Smooth muscle cell (in vitro differentiated cells): ENCODE measurements at regions not wholly inside any gene's neighbourhood (a gene's known extent, or its start where the extent isn't known, plus 50 kb on each side); places are given as distances from the start of the nearest gene placed in this dataset.

Experiments
- DNase-seq: peaks from one replicate; lab custom pipeline; 2025; ENCODE audit not compliant: unreplicated experiment; lab: John Stamatoyannopoulos, UW
- H2AFZ ChIP-seq: fragments of 200-600 bp; sonication (generic); 2 replicates; pipeline ENCODE4 v1.6.0; 2016; ENCODE audit warnings: antibody characterized with exemption, low read depth, mild to moderate bottlenecking
- H3F3A ChIP-seq: fragments of 200-600 bp; sonication (generic); 2 replicates; pipeline ENCODE4 v1.6.0; 2017; ENCODE audit warnings: antibody characterized with exemption, low read depth
- H3K27ac ChIP-seq: fragments of 200-600 bp; sonication (generic); 2 replicates; pipeline ENCODE4 v1.5.1; 2016; ENCODE audit warnings: low read depth, mild to moderate bottlenecking
- H3K27me3 ChIP-seq: fragments of 200-600 bp; sonication (generic); 2 replicates; pipeline ENCODE4 v1.6.1; 2016; ENCODE audit warnings: low read depth, mild to moderate bottlenecking
- H3K36me3 ChIP-seq: fragments of 200-600 bp; sonication (generic); 2 replicates; pipeline ENCODE4 v1.5.1; 2016; ENCODE audit warnings: low read depth
- H3K4me1 ChIP-seq: fragments of 200-600 bp; sonication (generic); 2 replicates; pipeline ENCODE4 v1.5.1; 2016; ENCODE audit warnings: low read depth
- H3K4me2 ChIP-seq: fragments of 200-600 bp; sonication (generic); 2 replicates; pipeline ENCODE4 v1.6.0; 2016; ENCODE audit warnings: mild to moderate bottlenecking
- H3K4me3 ChIP-seq: fragments of 200-600 bp; sonication (generic); 2 replicates; pipeline ENCODE4 v1.5.1; 2016; ENCODE audit warnings: mild to moderate bottlenecking
- H3K79me2 ChIP-seq: fragments of 200-600 bp; sonication (generic); 2 replicates; pipeline ENCODE4 v1.6.0; 2016; ENCODE audit warnings: low read depth, mild to moderate bottlenecking
- H3K9ac ChIP-seq: fragments of 200-600 bp; sonication (generic); 2 replicates; pipeline ENCODE4 v1.6.0; 2016; ENCODE audit warnings: low read depth
- H3K9me3 ChIP-seq: fragments of 200-600 bp; sonication (generic); replicated peaks from 2 replicates; pipeline ENCODE4 v1.5.1; 2016; ENCODE audit warnings: low read depth
- H4K20me1 ChIP-seq: fragments of 200-600 bp; sonication (generic); 2 replicates; pipeline ENCODE4 v1.6.0; 2016; ENCODE audit warnings: low read depth
- WGBS: methylation state at CpG from one replicate; pipeline ENCODE4 v1.1.7; 2016; ENCODE audit warnings: low lambda C conversion rate; 5-methylcytosine and 5-hydroxymethylcytosine counted together
- TF ChIP-seq, protein P1 (sequence below): fragments of 200-600 bp; sonication (generic); IDR thresholded peaks from 2 replicates; pipeline ENCODE4 v1.5.1; 2017; ENCODE audit warnings: borderline replicate concordance, mild to moderate bottlenecking, antibody characterized with exemption; ENCODE audit not compliant: insufficient read depth, poor library complexity, severe bottlenecking

DNA sequence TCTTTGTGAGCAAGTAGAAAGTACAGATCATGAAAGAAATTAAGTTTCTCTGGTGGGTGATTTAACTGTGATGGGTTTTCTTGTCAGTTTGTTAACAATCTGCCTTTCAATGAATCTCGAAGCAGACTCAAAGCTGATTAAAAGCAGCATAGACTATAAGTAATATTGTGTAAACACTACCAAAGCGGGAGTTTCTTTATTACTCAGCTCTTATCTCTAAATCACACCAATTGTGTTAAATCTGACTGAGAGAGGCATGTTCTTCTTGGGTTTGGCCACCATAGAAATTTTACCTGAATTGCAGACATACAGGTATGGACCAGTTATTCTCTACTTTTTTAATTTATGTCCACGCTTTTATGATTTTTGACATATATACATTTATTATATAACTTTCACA, 65.2 kb downstream of the DKK1 start:
- H3K4me1 ChIP-seq, result peaks cover 6% of the 10 kb centered on the region
- TF ChIP-seq, protein P1, sequence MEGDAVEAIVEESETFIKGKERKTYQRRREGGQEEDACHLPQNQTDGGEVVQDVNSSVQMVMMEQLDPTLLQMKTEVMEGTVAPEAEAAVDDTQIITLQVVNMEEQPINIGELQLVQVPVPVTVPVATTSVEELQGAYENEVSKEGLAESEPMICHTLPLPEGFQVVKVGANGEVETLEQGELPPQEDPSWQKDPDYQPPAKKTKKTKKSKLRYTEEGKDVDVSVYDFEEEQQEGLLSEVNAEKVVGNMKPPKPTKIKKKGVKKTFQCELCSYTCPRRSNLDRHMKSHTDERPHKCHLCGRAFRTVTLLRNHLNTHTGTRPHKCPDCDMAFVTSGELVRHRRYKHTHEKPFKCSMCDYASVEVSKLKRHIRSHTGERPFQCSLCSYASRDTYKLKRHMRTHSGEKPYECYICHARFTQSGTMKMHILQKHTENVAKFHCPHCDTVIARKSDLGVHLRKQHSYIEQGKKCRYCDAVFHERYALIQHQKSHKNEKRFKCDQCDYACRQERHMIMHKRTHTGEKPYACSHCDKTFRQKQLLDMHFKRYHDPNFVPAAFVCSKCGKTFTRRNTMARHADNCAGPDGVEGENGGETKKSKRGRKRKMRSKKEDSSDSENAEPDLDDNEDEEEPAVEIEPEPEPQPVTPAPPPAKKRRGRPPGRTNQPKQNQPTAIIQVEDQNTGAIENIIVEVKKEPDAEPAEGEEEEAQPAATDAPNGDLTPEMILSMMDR, result no peak
- no peaks in the 10 kb centered on the region for H3K9me3 ChIP-seq
- H4K20me1 ChIP-seq, result no peaks in the 10 kb centered on the region
- no peak overlapping the region for H3K9ac ChIP-seq
- no peak overlapping the region for H3K27ac ChIP-seq
- no peak overlapping the region for H3K4me3 ChIP-seq
- no peaks in the 10 kb centered on the region for H3F3A ChIP-seq
- H3K36me3 ChIP-seq, result no peaks in the 10 kb centered on the region
- 73% methylated on average over 3 of the region's 3 CpGs for WGBS
- no peak for DNase-seq
- no peaks in the 10 kb centered on the region for H3K79me2 ChIP-seq
- no peak overlapping the region for H3K4me2 ChIP-seq
- H3K27me3 ChIP-seq, result no peaks in the 10 kb centered on the region
- H2AFZ ChIP-seq, result no peak overlapping the region

DNA sequence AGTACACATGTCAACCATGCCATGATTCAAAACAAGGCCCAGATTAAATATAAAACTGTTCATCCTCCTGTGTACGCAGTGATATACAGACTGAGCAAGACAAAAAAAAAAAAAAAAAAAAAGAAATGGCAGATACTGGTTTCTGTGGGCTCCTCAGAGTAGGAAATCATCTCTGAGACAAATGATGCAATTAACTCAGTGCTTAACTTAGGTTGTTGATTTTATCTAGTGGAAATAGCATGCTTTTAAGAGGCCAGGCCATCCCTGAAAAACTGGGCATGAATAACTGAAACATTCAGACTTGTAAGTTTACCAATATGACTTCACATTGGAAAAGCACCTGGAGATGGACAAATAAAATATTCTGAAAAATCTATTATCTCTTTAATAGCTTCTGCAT, 69.0 kb downstream of the DKK1 start:
- no peak for DNase-seq
- H3K4me3 ChIP-seq, result no peak overlapping the region
- no peaks in the 10 kb centered on the region for H3K4me1 ChIP-seq
- WGBS, result 75% methylated on average over 1 of the region's 1 CpG
- H3K27ac ChIP-seq, result no peak overlapping the region
- H3K4me2 ChIP-seq, result no peak overlapping the region
- H3K9ac ChIP-seq, result no peak overlapping the region
- H3K36me3 ChIP-seq, result no peaks in the 10 kb centered on the region
- H4K20me1 ChIP-seq, result no peaks in the 10 kb centered on the region
- H3F3A ChIP-seq, result no peaks in the 10 kb centered on the region
- H2AFZ ChIP-seq, result no peak overlapping the region
- TF ChIP-seq, protein P1, result no peak
- no peaks in the 10 kb centered on the region for H3K79me2 ChIP-seq
- no peaks in the 10 kb centered on the region for H3K9me3 ChIP-seq
- H3K27me3 ChIP-seq, result no peaks in the 10 kb centered on the region

DNA sequence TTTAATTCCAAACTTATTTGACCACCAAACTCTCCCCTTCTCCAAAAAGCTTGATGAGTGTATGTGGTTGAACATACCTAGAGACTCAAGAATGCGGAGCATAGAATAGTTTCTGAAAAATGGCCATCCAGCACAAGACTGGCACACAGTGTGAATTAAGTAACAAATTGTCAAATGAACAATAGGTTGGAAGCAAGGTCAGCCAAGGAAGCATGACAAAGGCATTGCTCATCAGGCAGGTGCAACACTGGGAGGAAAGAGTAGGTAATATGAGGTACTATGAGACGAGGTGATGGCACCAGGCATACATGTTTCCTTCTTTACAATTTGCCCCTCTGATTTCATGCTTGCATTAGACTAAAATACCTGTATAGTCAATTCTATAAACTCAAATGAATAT, 73.7 kb downstream of the DKK1 start:
- 50% methylated on average over 2 of the region's 2 CpGs for WGBS
- Histone ChIP-seq H3K79me2 (no peaks in the 10 kb centered on the region), H3K4me3 (no peak overlapping the region), H3K9ac (no peak overlapping the region), H3K4me1 (no peaks in the 10 kb centered on the region), H3K9me3 (no peaks in the 10 kb centered on the region), H3F3A (no peaks in the 10 kb centered on the region), H3K27me3 (no peaks in the 10 kb centered on the region), H2AFZ (no peak overlapping the region), H4K20me1 (no peaks in the 10 kb centered on the region), H3K36me3 (no peaks in the 10 kb centered on the region), H3K4me2 (no peak overlapping the region), H3K27ac (no peak overlapping the region)
- no peak for DNase-seq
- TF ChIP-seq, protein P1, result no peak

DNA sequence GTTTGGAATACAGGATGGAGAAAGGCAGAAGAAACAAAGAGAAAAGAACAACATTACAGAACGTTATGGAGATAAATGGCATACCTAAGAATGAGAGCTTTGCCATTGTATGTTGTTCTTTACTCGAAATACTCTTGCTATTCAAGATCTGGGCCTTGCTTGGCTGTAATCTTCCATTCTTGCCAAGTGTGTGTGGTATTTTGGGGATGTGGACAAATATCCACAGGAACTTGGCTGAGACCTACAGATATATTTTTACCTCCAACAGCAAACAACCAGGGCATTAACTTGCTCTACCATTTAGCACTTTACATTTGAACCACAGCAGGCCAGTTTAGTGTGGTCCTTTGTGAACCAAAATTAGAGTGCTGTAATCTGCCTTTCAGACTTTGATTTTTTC, 76.3 kb downstream of the DKK1 start:
- Histone ChIP-seq H4K20me1 (no peaks in the 10 kb centered on the region), H3K27me3 (no peaks in the 10 kb centered on the region), H3K4me2 (no peak overlapping the region), H3K9me3 (no peaks in the 10 kb centered on the region), H3K9ac (no peak overlapping the region), H3K79me2 (no peaks in the 10 kb centered on the region), H3K4me3 (no peak overlapping the region), H3K4me1 (no peaks in the 10 kb centered on the region), H2AFZ (no peak overlapping the region), H3K36me3 (no peaks in the 10 kb centered on the region), H3F3A (no peaks in the 10 kb centered on the region), H3K27ac (no peak overlapping the region)
- WGBS, result 78% methylated on average over 2 of the region's 2 CpGs
- no peak for DNase-seq
- TF ChIP-seq, protein P1, result no peak
